ENCODE measurements at regions not wholly inside any gene's neighbourhood (a gene's known extent, or its start where the extent isn't known, plus 50 kb on each side); places are given as distances from the start of the nearest gene placed in this dataset.

- Mint-ChIP-seq H3K36me3 (ENCODE audit: insufficient read depth) (no peaks in the 10 kb centered on the region), H3K27ac (no peak overlapping the region), H3K27me3 (no peaks in the 10 kb centered on the region), H3K4me3 (ENCODE audit: low read depth) (no peak overlapping the region), H3K9me3 (ENCODE audit: low read depth) (peaks cover 8% of the 10 kb centered on the region), H3K4me1 (ENCODE audit: low read depth) (no peaks in the 10 kb centered on the region)
- no peak for TF ChIP-seq CTCF (IDR thresholded peaks at IDR 0.05; ENCODE audit: unreplicated experiment)
- DNase-seq (ENCODE audit: low spot score, unreplicated experiment), result no peak
Observed at GRCh38 chr2:10191554-10191953, 69.0 kb downstream of the RRM2 start.

DNA sequence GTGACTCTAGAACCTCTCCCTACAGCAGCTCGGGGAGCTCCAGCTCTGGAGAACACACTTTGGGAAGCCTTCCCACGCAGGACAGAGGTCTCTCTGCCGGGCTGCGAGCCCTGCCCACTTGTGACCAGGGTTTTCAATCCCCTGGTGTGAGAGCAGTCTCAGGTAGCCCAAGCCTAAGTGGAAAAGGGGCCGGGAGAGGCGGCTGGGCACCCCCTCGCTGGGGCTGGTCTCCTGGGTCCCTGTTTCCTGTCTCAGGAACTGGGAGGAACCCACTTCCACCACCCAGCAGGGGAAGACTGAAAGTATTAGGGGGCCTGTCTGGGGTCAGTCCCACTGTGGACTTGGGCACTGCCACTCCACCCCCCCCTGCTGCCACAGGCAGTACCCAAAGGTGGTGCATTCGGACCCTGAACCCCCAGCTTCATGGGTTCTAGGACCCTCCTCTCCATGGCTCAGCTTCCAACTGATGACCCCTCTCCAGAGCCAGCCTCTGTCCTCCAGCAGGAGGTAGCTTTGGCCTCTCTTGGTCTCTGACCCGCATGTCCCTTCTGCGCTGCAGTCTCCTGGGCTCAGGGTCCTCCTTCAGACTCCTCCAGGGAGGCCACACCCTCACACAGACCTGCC, 70.0 kb downstream of the RRM2 start:
- Mint-ChIP-seq H3K36me3 (ENCODE audit: insufficient read depth) (no peaks in the 10 kb centered on the region), H3K9me3 (ENCODE audit: low read depth) (peaks cover 8% of the 10 kb centered on the region), H3K4me3 (ENCODE audit: low read depth) (no peak overlapping the region), H3K27ac (no peak overlapping the region), H3K27me3 (no peaks in the 10 kb centered on the region), H3K4me1 (ENCODE audit: low read depth) (no peaks in the 10 kb centered on the region)
- no peak for DNase-seq (ENCODE audit: low spot score, unreplicated experiment)
- TF ChIP-seq CTCF (IDR thresholded peaks at IDR 0.05; ENCODE audit: unreplicated experiment), result no peak

GRCh38 chr2:10193276-10193795, 70.8 kb downstream of the RRM2 start:
- Mint-ChIP-seq H3K4me3 (ENCODE audit: low read depth) (no peak overlapping the region), H3K9me3 (ENCODE audit: low read depth) (peaks cover 9% of the 10 kb centered on the region), H3K27me3 (no peaks in the 10 kb centered on the region), H3K4me1 (ENCODE audit: low read depth) (no peaks in the 10 kb centered on the region), H3K36me3 (ENCODE audit: insufficient read depth) (peaks cover under 1% of the 10 kb centered on the region), H3K27ac (no peak overlapping the region)
- no peak for TF ChIP-seq CTCF (IDR thresholded peaks at IDR 0.05; ENCODE audit: unreplicated experiment)
- DNase-seq (ENCODE audit: low spot score, unreplicated experiment), result no peak

DNA sequence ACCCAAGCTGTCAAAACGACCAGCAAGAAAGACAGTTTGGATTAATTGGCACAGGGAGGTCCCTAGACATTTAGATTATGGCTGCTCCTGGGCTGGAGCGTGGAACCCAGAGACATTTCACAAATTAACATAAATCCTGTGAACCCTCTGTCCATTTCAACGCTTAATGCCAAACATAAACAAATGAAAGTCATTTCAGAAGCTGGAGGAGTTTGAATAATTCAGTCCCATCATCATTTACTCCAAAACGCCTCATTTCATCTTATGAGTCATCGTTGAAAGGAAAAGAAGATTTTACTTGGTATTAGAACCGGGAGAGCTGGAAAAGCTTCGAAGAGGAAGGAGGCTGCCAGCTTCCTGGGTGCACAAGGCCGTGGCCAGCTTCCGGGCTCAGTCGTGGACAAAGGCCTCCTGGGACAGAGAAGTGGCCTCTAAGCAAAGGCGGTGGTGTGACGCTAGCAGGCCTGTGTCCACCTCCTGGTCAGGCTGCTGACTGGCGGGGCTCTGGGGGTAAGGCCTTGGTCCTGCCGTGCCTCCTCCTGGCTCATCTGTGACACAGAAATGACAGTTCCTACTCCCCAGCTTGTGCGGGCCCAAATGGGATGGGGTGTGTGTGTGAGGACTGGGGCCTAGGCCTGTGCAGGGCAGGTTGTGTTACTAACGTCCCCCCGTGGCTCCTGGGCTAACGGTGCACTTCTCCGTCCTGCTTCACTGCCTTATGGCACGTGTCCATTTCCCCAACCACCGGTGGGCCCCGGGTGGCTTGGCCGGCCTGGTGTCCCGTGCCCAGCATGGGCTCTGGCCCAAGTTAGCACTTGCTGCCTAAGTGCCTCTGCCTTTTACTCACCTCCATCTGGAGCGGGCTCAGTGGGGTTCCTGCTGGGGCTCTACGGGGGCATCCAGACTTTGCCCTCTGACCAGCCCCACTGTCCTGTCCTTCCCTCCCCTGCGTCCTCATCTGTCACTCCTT, 71.6 kb downstream of the RRM2 start:
- TF ChIP-seq CTCF (IDR thresholded peaks at IDR 0.05; ENCODE audit: unreplicated experiment), result no peak
- no peak overlapping the region for H3K4me3 Mint-ChIP-seq (ENCODE audit: low read depth)
- no peaks in the 10 kb centered on the region for H3K4me1 Mint-ChIP-seq (ENCODE audit: low read depth)
- H3K9me3 Mint-ChIP-seq (ENCODE audit: low read depth), result peaks cover 15% of the 10 kb centered on the region
- H3K27ac Mint-ChIP-seq, result no peak overlapping the region
- no peak for DNase-seq (ENCODE audit: low spot score, unreplicated experiment)
- H3K27me3 Mint-ChIP-seq, result no peaks in the 10 kb centered on the region
- peaks cover 6% of the 10 kb centered on the region for H3K36me3 Mint-ChIP-seq (ENCODE audit: insufficient read depth)

- H3K4me1 Mint-ChIP-seq (ENCODE audit: low read depth), result no peaks in the 10 kb centered on the region
- H3K27ac Mint-ChIP-seq, result no peak overlapping the region
- DNase-seq (ENCODE audit: low spot score, unreplicated experiment), result no peak
- H3K36me3 Mint-ChIP-seq (ENCODE audit: insufficient read depth), result peaks cover 6% of the 10 kb centered on the region
- TF ChIP-seq CTCF (IDR thresholded peaks at IDR 0.05; ENCODE audit: unreplicated experiment), result no peak
- peaks cover 7% of the 10 kb centered on the region for H3K9me3 Mint-ChIP-seq (ENCODE audit: low read depth)
- H3K27me3 Mint-ChIP-seq, result no peaks in the 10 kb centered on the region
- H3K4me3 Mint-ChIP-seq (ENCODE audit: low read depth), result no peak overlapping the region
Observed at GRCh38 chr2:10195278-10196109, 73.0 kb downstream of the RRM2 start.

Data from progenitor cell of endocrine pancreas (in vitro differentiated cells).